Activated CD4-positive, alpha-beta memory T cell treated with anti-CD3 and anti-CD28 coated beads for 36 hours (primary cell): ENCODE measurements at regions not wholly inside any gene's neighbourhood (a gene's known extent, or its start where the extent isn't known, plus 50 kb on each side); places are given as distances from the start of the nearest gene placed in this dataset. TPM values are rescaled to one million over a fixed set of nuclear protein-coding genes. Genes with fewer than 3 reads are reported as not detected.

ENCODE experiments used
- CTCF ChIA-PET: fragments of 350-600 bp; sonication (Branson Sonifier 250); formaldehyde crosslinking; loops from one replicate; lab custom pipeline; 2021; ENCODE audit warnings: antibody characterized with exemption, inconsistent platforms; lab: Charles Lee
- POLR2A ChIA-PET: fragments of 350-600 bp; sonication (Branson Sonifier 250); formaldehyde crosslinking; loops from one replicate; lab custom pipeline; 2021; ENCODE audit warnings: antibody characterized with exemption; lab: Charles Lee
- DNase-seq: peaks from one replicate; pipeline ENCODE4 v3.0.0-alpha.2; 2020
- H3K27ac Mint-ChIP-seq: one replicate; pipeline ENCODE4 v1.8.0; 2021; ENCODE audit warnings: mixed read lengths
- H3K27me3 Mint-ChIP-seq: one replicate; pipeline ENCODE4 v1.8.0; 2021; ENCODE audit warnings: mixed read lengths
- H3K36me3 Mint-ChIP-seq: one replicate; pipeline ENCODE4 v1.8.0; 2021; ENCODE audit warnings: mixed read lengths
- H3K4me1 Mint-ChIP-seq: one replicate; pipeline ENCODE4 v1.8.0; 2021; ENCODE audit warnings: low read depth, mixed read lengths
- H3K4me3 Mint-ChIP-seq: one replicate; pipeline ENCODE4 v1.8.0; 2021; ENCODE audit warnings: mild to moderate bottlenecking, mixed read lengths
- H3K9me3 Mint-ChIP-seq: one replicate; pipeline ENCODE4 v1.8.0; 2021; ENCODE audit warnings: mixed read lengths
- intact Hi-C: fragments of 100-400 bp; cut with micrococcal nuclease; formaldehyde crosslinking; loops from one replicate; pipeline ENCODE4 v1.15.1; 2023
- microRNA-seq: library from miRNA; unstranded; fragments of <30 nt; microRNA quantifications from one replicate; pipeline ENCODE4 v1.2.0, GENCODE V29; 2022; ENCODE audit warnings: borderline number of aligned reads, borderline microRNAs expressed, borderline replicate concordance

DNA sequence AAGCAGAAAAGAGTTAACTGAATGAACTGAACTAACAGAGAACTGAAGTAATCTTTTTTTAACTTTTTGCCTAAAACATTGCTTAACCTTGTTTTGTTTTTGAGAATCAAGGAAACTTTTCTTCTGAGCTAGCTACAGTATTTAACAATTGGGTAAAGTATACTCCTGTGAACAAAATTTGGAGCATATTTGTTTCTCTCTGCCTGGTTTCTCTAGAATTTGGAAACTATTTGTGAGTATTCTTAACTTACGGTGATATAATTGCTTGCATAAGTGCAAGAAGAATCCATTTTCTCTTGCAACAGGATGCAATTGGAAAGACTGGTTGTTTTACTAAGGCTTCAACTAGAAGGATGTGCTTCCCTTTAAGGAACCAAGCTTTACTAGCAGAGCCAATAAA lies 65.9 kb upstream of the FAM98A start:
- Mint-ChIP-seq H3K36me3 (no peaks in the 10 kb centered on the region), H3K27ac (no peak overlapping the region), H3K27me3 (peaks cover 1% of the 10 kb centered on the region), H3K9me3 (peaks cover 16% of the 10 kb centered on the region), H3K4me3 (no peak overlapping the region), H3K4me1 (no peaks in the 10 kb centered on the region)
- POLR2A ChIA-PET = no interaction called here
- intact Hi-C loops = no loop called here
- DNase-seq = no peak
- CTCF ChIA-PET = no interaction called here

DNA sequence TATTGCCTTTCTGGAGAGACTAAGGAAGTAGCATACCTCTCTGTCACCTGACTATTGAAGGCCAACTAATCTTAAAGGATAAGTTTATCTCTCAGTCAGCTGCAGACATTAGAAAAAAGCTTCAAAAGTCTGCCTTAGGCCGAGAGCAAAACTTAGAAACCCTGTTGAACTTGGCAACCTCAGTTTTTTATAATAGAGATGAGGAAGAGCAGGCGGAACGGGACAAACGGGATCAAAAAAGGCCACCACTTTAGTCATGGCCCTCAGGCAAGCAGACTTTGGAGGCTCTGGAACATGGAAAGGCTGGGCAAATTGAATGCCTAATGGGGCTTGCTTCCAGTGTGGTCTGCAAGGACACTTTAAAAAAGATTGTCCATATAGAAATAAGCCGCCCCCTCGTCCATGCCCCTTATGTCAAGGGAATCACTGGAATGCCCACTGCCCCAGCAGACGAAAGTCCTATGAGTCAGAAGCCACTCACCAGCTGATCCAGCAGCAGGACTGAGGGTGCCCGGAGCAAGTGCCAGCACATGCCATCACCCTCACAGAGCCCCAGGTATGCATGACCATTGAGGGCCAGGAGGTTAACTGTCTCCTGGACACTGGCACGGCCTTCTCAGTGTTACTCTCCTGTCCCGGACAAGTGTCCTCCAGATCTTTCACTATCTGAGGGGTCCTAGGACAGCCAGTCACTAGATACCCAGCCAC lies 61.5 kb upstream of the FAM98A start:
- POLR2A ChIA-PET = no interaction called here
- Mint-ChIP-seq H3K27me3 (peaks cover 3% of the 10 kb centered on the region), H3K4me3 (no peak overlapping the region), H3K9me3 (peaks cover 14% of the 10 kb centered on the region), H3K4me1 (no peaks in the 10 kb centered on the region), H3K27ac (no peak overlapping the region), H3K36me3 (no peaks in the 10 kb centered on the region)
- intact Hi-C loops = no loop called here
- CTCF ChIA-PET = no interaction called here
- DNase-seq = no peak

DNA sequence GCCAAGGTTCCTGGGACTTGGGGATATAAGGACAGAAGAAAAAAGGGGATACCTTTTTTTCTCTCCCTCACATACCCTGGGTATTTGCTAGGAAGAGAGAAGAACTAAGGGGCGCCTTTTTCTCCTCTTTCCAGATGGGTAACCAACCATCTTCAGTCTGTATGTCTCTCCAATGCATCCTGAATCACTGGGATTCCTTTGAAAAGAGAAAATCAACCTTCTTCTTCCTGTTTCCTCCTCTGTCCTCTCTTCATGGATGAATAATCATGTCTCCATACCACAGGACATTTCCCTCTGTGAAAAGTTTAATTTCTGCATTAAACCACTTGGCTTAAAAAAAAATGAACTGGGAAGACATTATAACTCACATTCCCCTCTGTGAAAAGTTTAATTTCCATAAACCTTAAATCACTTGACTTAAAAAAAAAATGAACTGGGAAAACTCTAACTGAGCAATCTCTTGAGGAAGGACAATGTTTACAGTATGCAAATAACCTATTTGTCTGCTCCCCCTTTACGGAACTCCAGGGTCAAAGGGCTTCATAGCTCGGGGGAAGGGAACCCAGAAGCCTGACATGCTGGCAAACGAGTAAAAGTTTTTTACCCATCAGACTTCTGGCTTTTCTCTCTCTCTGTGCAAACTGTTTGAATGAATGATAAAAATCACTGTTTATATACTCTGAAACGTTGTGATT lies 56.7 kb upstream of the FAM98A start:
- ChIA-PET POLR2A (no interaction called here), CTCF (interaction anchor here (0.6 kb wide), 1 partner anchor 127 kb away, joined by 3 read pairs; no protein-coding TSS in a partner anchor)
- Mint-ChIP-seq H3K27me3 (peaks cover 3% of the 10 kb centered on the region), H3K27ac (no peak overlapping the region), H3K4me3 (no peak overlapping the region), H3K4me1 (no peaks in the 10 kb centered on the region), H3K9me3 (no peaks in the 10 kb centered on the region), H3K36me3 (no peaks in the 10 kb centered on the region)
- intact Hi-C loops = no loop called here
- DNase-seq = no peak

DNA sequence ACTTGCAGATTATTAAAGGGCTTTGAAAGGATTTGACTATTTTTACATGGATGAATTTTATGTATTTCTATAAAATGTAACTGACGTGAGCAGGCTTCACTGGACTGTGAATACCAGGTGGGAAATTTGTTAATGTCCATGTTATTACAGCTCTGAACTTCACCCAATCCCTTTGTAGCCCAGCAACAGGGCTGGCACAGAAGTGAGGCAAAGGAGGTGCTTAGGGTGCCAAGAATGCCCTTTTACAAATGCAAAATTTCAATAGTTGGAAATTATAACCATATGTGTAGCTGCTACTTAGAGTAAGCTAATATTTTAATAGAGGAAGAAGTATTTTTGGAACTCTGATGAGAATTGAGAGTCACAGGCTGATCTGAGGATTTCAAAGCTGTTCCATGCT lies 53.7 kb upstream of the FAM98A start:
- POLR2A ChIA-PET = no interaction called here
- CTCF ChIA-PET = no interaction called here
- intact Hi-C loops = no loop called here
- Mint-ChIP-seq H3K27ac (no peak overlapping the region), H3K4me3 (no peak overlapping the region), H3K36me3 (no peaks in the 10 kb centered on the region), H3K9me3 (no peaks in the 10 kb centered on the region), H3K27me3 (peaks cover 2% of the 10 kb centered on the region), H3K4me1 (no peaks in the 10 kb centered on the region)
- DNase-seq = no peak

DNA sequence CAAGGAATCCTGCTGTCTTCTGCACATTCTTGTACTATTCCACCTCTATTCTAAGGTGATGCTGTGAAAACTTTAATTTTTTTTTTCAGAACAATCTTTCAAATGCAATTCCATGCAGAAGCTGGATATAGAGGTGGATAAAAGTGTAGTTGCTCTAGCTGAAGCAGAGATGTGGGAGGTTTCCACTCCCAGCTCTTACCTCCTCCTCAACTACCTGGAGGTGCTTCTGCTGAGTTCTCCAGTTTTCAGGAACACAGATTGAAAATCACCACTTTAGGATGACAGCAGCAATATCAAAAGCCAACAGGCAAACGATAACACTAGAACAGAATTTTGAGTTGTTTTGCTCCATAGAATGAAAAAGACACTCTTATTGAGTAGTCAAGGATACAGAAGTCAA lies 51.1 kb upstream of the FAM98A start:
- POLR2A ChIA-PET = no interaction called here
- H3K27me3 Mint-ChIP-seq = peaks cover 2% of the 10 kb centered on the region
- CTCF ChIA-PET = interaction anchor here (0.6 kb wide), 1 partner anchor 12 kb away, joined by 3 read pairs; no protein-coding TSS in a partner anchor
- no peak overlapping the region for H3K27ac Mint-ChIP-seq
- H3K36me3 Mint-ChIP-seq = no peaks in the 10 kb centered on the region
- no peak for DNase-seq
- H3K9me3 Mint-ChIP-seq = no peaks in the 10 kb centered on the region
- no peak overlapping the region for H3K4me3 Mint-ChIP-seq
- intact Hi-C loops = no loop called here
- H3K4me1 Mint-ChIP-seq = no peaks in the 10 kb centered on the region

Small RNA genes in the stretch of these regions (microRNA-seq; reads per million reads assigned to microRNA genes)
- gene MIR548AD = not detected
